CD14-positive monocyte (primary cell): ENCODE measurements at regions not wholly inside any gene's neighbourhood (a gene's known extent, or its start where the extent isn't known, plus 50 kb on each side); places are given as distances from the start of the nearest gene placed in this dataset.

ENCODE experiments used
- DNase-seq, 3 donors: peaks; one replicate each; pipeline ENCODE4 v3.0.0-alpha.2; 2011 to 2022
- H2AFZ ChIP-seq: 2 replicates; pipeline ENCODE4 v1.6.0; 2012; ENCODE audit warnings: mild to moderate bottlenecking, low read depth, low read length, inconsistent platforms; ENCODE audit not compliant: insufficient read depth, poor library complexity, severe bottlenecking
- H3K27ac ChIP-seq, 2 donors: 1 replicate in 1 of 2; 2 replicates in 1 of 2; pipeline ENCODE4 v1.5.1; 2012 to 2013; ENCODE audit warnings: low read length in 2 of 2, control low read depth in 1 of 2, inconsistent platforms in 1 of 2, low read depth in 1 of 2, mild to moderate bottlenecking in 1 of 2
- H3K27me3 ChIP-seq, 2 donors: one replicate each; pipeline versions ENCODE4 v1.6.0 to v1.6.1; 2011 to 2013; ENCODE audit warnings: low read length in 2 of 2; ENCODE audit not compliant: control insufficient read depth in 2 of 2, insufficient read depth in 2 of 2
- H3K36me3 ChIP-seq, 2 donors: replicated peaks in 1 of 2; 1 replicate in 1 of 2; 2 replicates in 1 of 2; pipeline versions ENCODE4 v1.5.1 to v1.6.1; 2012 to 2013; ENCODE audit warnings: low read length in 2 of 2, control low read depth in 1 of 2, inconsistent platforms in 1 of 2, mild to moderate bottlenecking in 1 of 2; ENCODE audit not compliant: insufficient read depth in 2 of 2, control insufficient read depth in 1 of 2
- H3K4me1 ChIP-seq, 2 donors: 1 replicate in 1 of 2; 2 replicates in 1 of 2; pipeline versions ENCODE4 v1.5.1 to v1.6.1; 2012 to 2013; ENCODE audit warnings: low read length in 2 of 2, control low read depth in 1 of 2, inconsistent platforms in 1 of 2, mild to moderate bottlenecking in 1 of 2, moderate library complexity in 1 of 2; ENCODE audit not compliant: insufficient read depth in 2 of 2, control insufficient read depth in 1 of 2
- H3K4me2 ChIP-seq: replicated peaks from 2 replicates; pipeline ENCODE3; 2012; ENCODE audit warnings: low read length, moderate library complexity, mild to moderate bottlenecking; ENCODE audit not compliant: poor library complexity, severe bottlenecking; ENCODE audit errors: extremely low read depth
- H3K4me3 ChIP-seq, 3 experiments: fragments of 200-600 bp in 1 of 3; sonication (generic) in 1 of 3; replicated peaks in 1 of 3; 1 replicate in 2 of 3; 2 replicates in 1 of 3; pipeline ENCODE4 v1.5.1; 2011 to 2013; ENCODE audit warnings: low read length in 3 of 3, mild to moderate bottlenecking in 3 of 3, control low read depth in 2 of 3, low read depth in 2 of 3, inconsistent platforms in 1 of 3, moderate library complexity in 1 of 3
- H3K79me2 ChIP-seq: 2 replicates; pipeline ENCODE4 v1.6.0; 2012; ENCODE audit warnings: mild to moderate bottlenecking, control low read depth, inconsistent platforms, low read length, moderate library complexity; ENCODE audit not compliant: insufficient read depth
- H3K9ac ChIP-seq: 2 replicates; pipeline ENCODE4 v1.6.0; 2017; ENCODE audit warnings: low read length, mild to moderate bottlenecking; ENCODE audit not compliant: insufficient read depth, poor library complexity, severe bottlenecking
- H3K9me3 ChIP-seq, 2 donors: replicated peaks in 1 of 2; 1 replicate in 1 of 2; 2 replicates in 1 of 2; pipeline versions ENCODE4 v1.5.1 to v1.6.1; 2012 to 2013; ENCODE audit warnings: low read length in 2 of 2, control low read depth in 1 of 2; ENCODE audit not compliant: control insufficient read depth in 1 of 2, insufficient read depth in 1 of 2
- H4K20me1 ChIP-seq: 2 replicates; pipeline ENCODE4 v1.6.0; 2012; ENCODE audit warnings: mild to moderate bottlenecking, low read length, control low read depth, moderate library complexity; ENCODE audit not compliant: insufficient read depth
- H3K27ac Mint-ChIP-seq, 7 donors: one replicate each; pipeline ENCODE4 v1.8.0; 2020; ENCODE audit warnings: mild to moderate bottlenecking in 7 of 7, mixed read lengths in 7 of 7, moderate library complexity in 6 of 7, inconsistent platforms in 2 of 7
- H3K27me3 Mint-ChIP-seq, 3 donors: one replicate each; pipeline ENCODE4 v1.8.0; 2021 to 2022; ENCODE audit warnings: low read depth in 3 of 3, mild to moderate bottlenecking in 3 of 3, mixed read lengths in 3 of 3, moderate library complexity in 3 of 3, inconsistent platforms in 1 of 3
- H3K36me3 Mint-ChIP-seq, 2 donors: one replicate each; pipeline ENCODE4 v1.8.0; 2020; ENCODE audit warnings: mixed read lengths in 2 of 2, inconsistent platforms in 1 of 2, mild to moderate bottlenecking in 1 of 2
- H3K4me1 Mint-ChIP-seq: one replicate; pipeline ENCODE4 v1.8.0; 2020; ENCODE audit warnings: mild to moderate bottlenecking, mixed read lengths
- H3K4me3 Mint-ChIP-seq, 2 donors: one replicate each; pipeline ENCODE4 v1.8.0; 2020; ENCODE audit warnings: mild to moderate bottlenecking in 2 of 2, mixed read lengths in 2 of 2, moderate library complexity in 1 of 2
- H3K9me3 Mint-ChIP-seq, 7 donors: one replicate each; pipeline ENCODE4 v1.8.0; 2020 to 2022; ENCODE audit warnings: mixed read lengths in 7 of 7, mild to moderate bottlenecking in 6 of 7, moderate library complexity in 6 of 7, inconsistent platforms in 2 of 7
- WGBS: methylation state at CpG from one replicate; pipeline ENCODE4 v1.1.5; 2013; ENCODE audit warnings: missing lambda C conversion rate; ENCODE audit not compliant: insufficient coverage; 5-methylcytosine and 5-hydroxymethylcytosine counted together
- intact Hi-C, 2 donors: fragments of 100-400 bp; cut with micrococcal nuclease; formaldehyde crosslinking; loops; one replicate each; pipeline versions ENCODE4 v1.15.0 to v1.15.1; 2023
- TF ChIP-seq, protein P1 (sequence below): fragments of 200-600 bp; IDR thresholded peaks from one replicate; pipeline ENCODE4 v1.8.0; 2022; ENCODE audit warnings: antibody characterized with exemption, mild to moderate bottlenecking

- WGBS, result no CpG with 5 or more reads among the region's 1 CpG
- H3K9me3 Mint-ChIP-seq, result peaks cover 0 to 3% (median 0%) of the 10 kb centered on the region in 7 donors
- no peaks in the 10 kb centered on the region for H3K27me3 Mint-ChIP-seq
- Histone ChIP-seq H3K9ac (no peak overlapping the region), H3K27ac (no peak overlapping the region), H3K4me2 (no peak overlapping the region), H3K79me2 (no peaks in the 10 kb centered on the region), H3K9me3 (no peaks in the 10 kb centered on the region), H3K36me3 (no peaks in the 10 kb centered on the region), H3K4me1 (no peaks in the 10 kb centered on the region), H3K27me3 (no peaks in the 10 kb centered on the region), H4K20me1 (no peaks in the 10 kb centered on the region), H2AFZ (no peak overlapping the region), H3K4me3 (no peak overlapping the region)
- H3K27ac Mint-ChIP-seq, result no peak overlapping the region
- no peak for DNase-seq
- H3K36me3 Mint-ChIP-seq, result no peaks in the 10 kb centered on the region
- H3K4me1 Mint-ChIP-seq, result no peaks in the 10 kb centered on the region
- TF ChIP-seq, protein P1, sequence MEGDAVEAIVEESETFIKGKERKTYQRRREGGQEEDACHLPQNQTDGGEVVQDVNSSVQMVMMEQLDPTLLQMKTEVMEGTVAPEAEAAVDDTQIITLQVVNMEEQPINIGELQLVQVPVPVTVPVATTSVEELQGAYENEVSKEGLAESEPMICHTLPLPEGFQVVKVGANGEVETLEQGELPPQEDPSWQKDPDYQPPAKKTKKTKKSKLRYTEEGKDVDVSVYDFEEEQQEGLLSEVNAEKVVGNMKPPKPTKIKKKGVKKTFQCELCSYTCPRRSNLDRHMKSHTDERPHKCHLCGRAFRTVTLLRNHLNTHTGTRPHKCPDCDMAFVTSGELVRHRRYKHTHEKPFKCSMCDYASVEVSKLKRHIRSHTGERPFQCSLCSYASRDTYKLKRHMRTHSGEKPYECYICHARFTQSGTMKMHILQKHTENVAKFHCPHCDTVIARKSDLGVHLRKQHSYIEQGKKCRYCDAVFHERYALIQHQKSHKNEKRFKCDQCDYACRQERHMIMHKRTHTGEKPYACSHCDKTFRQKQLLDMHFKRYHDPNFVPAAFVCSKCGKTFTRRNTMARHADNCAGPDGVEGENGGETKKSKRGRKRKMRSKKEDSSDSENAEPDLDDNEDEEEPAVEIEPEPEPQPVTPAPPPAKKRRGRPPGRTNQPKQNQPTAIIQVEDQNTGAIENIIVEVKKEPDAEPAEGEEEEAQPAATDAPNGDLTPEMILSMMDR, result no peak
- H3K4me3 Mint-ChIP-seq, result no peak overlapping the region
- intact Hi-C loops, result no loop called here
Observed at GRCh38 chr5:152202321-152202720, 202.8 kb downstream of the NMUR2 start.

GRCh38 chr5:152193391-152194107 lies 211.5 kb downstream of the NMUR2 start:
- Histone ChIP-seq H4K20me1 (no peaks in the 10 kb centered on the region), H3K9ac (no peak overlapping the region), H2AFZ (no peak overlapping the region), H3K4me2 (no peak overlapping the region), H3K4me1 (no peaks in the 10 kb centered on the region), H3K9me3 (peaks cover 0 to 3% of the 10 kb centered on the region in 2 donors), H3K4me3 (no peak overlapping the region), H3K79me2 (no peaks in the 10 kb centered on the region), H3K36me3 (no peaks in the 10 kb centered on the region), H3K27ac (no peak overlapping the region), H3K27me3 (no peaks in the 10 kb centered on the region)
- Mint-ChIP-seq H3K9me3 (peaks cover 0 to 13% (median 5%) of the 10 kb centered on the region in 7 donors), H3K27me3 (no peaks in the 10 kb centered on the region), H3K27ac (no peak overlapping the region), H3K4me1 (no peaks in the 10 kb centered on the region), H3K36me3 (no peaks in the 10 kb centered on the region), H3K4me3 (no peak overlapping the region)
- no peak for DNase-seq
- TF ChIP-seq, protein P1, result no peak
- intact Hi-C loops, result no loop called here
